GM23338 (cell line): ENCODE measurements at regions not wholly inside any gene's neighbourhood (a gene's known extent, or its start where the extent isn't known, plus 50 kb on each side); places are given as distances from the start of the nearest gene placed in this dataset.

ENCODE experiments used
- ATAC-seq: fragments of 200-7000 bp; cut with Tn5 transposase; 3 replicates; pipeline ENCODE4 v1.9.1; 2020
- DNase-seq: peaks from one replicate; pipeline ENCODE4 v3.0.0-alpha.2; 2015; ENCODE audit warnings: low spot score
- H2AFZ ChIP-seq: fragments of 200-600 bp; sonication (generic); 2 replicates; pipeline ENCODE4 v1.8.0; 2016; ENCODE audit warnings: antibody characterized with exemption, mild to moderate bottlenecking, moderate library complexity
- H3F3A ChIP-seq: fragments of 200-600 bp; sonication (generic); replicated peaks from 2 replicates; pipeline ENCODE4 v1.8.0; 2017; ENCODE audit warnings: antibody characterized with exemption, mixed run types, low read depth
- H3K27ac ChIP-seq: fragments of 200-600 bp; sonication (generic); 2 replicates; pipeline ENCODE4 v1.6.1; 2016; ENCODE audit warnings: low read depth
- H3K27me3 ChIP-seq: fragments of 200-600 bp; sonication (generic); 2 replicates; pipeline ENCODE4 v1.8.0; 2016; ENCODE audit warnings: mild to moderate bottlenecking, mixed run types, moderate library complexity; ENCODE audit not compliant: insufficient read depth
- H3K36me3 ChIP-seq: fragments of 200-600 bp; sonication (generic); 2 replicates; pipeline ENCODE4 v1.8.0; 2016; ENCODE audit warnings: mild to moderate bottlenecking; ENCODE audit not compliant: insufficient read depth
- H3K4me1 ChIP-seq: fragments of 200-600 bp; sonication (generic); 2 replicates; pipeline ENCODE4 v1.8.0; 2016; ENCODE audit warnings: mild to moderate bottlenecking, moderate library complexity; ENCODE audit not compliant: insufficient read depth
- H3K4me2 ChIP-seq: fragments of 200-600 bp; sonication (generic); 2 replicates; pipeline ENCODE4 v1.7.1; 2017; ENCODE audit warnings: mixed run types
- H3K4me3 ChIP-seq: fragments of 200-600 bp; sonication (generic); 2 replicates; pipeline ENCODE4 v1.6.1; 2016; ENCODE audit warnings: mixed run types
- H3K79me2 ChIP-seq: fragments of 200-600 bp; sonication (generic); replicated peaks from 2 replicates; pipeline ENCODE4 v1.8.0; 2017; ENCODE audit warnings: mild to moderate bottlenecking; ENCODE audit not compliant: insufficient read depth
- H3K9me2 ChIP-seq: fragments of 200-600 bp; sonication (generic); 2 replicates; pipeline ENCODE4 v1.8.0; 2017; ENCODE audit not compliant: insufficient read depth
- H4K20me1 ChIP-seq: fragments of 200-600 bp; sonication (generic); replicated peaks from 2 replicates; pipeline ENCODE4 v1.8.0; 2017; ENCODE audit warnings: mild to moderate bottlenecking; ENCODE audit not compliant: insufficient read depth
- H3K27ac Mint-ChIP-seq: 2 replicates; pipeline ENCODE4 v1.8.0; 2020; ENCODE audit warnings: inconsistent platforms, mild to moderate bottlenecking, moderate library complexity, mixed read lengths
- H3K27me3 Mint-ChIP-seq: 3 replicates; pipeline ENCODE4 v1.8.0; 2022; ENCODE audit warnings: low read depth, mild to moderate bottlenecking, moderate library complexity, mixed read lengths, inconsistent platforms; ENCODE audit not compliant: insufficient read depth, poor library complexity
- H3K36me3 Mint-ChIP-seq: 3 replicates; pipeline ENCODE4 v1.8.0; 2021; ENCODE audit warnings: low read depth, mild to moderate bottlenecking, inconsistent platforms, moderate library complexity, mixed read lengths
- H3K4me1 Mint-ChIP-seq: 3 replicates; pipeline ENCODE4 v1.8.0; 2020; ENCODE audit warnings: mild to moderate bottlenecking, inconsistent platforms, mixed read lengths
- H3K4me3 Mint-ChIP-seq: 3 replicates; pipeline ENCODE4 v1.8.0; 2021; ENCODE audit warnings: moderate library complexity, mild to moderate bottlenecking, inconsistent platforms, mixed read lengths
- H3K9me3 Mint-ChIP-seq: 3 replicates; pipeline ENCODE4 v1.8.0; 2020; ENCODE audit warnings: moderate library complexity, mild to moderate bottlenecking, inconsistent platforms, mixed read lengths
- CTCF ChIP-seq, 2 experiments: fragments of 200-600 bp in 1 of 2; sonication (generic) in 1 of 2; conservative IDR thresholded peaks; 2 replicates each; pipeline versions ENCODE4 v1.5.1 to v1.6.1; 2016 to 2017; ENCODE audit warnings: antibody characterized with exemption in 2 of 2, low read depth in 2 of 2, mild to moderate bottlenecking in 2 of 2, moderate library complexity in 1 of 2
- ETS1 ChIP-seq: IDR thresholded peaks from 2 replicates; pipeline ENCODE4 v1.6.1; 2016; ENCODE audit warnings: antibody characterized with exemption
- EZH2 ChIP-seq: fragments of 200-600 bp; sonication (generic); IDR thresholded peaks from one replicate; pipeline ENCODE4 v1.8.0; 2017; ENCODE audit warnings: antibody characterized with exemption, mild to moderate bottlenecking, low read depth; ENCODE audit not compliant: unreplicated experiment
- EZH2phosphoT487 ChIP-seq: fragments of 200-600 bp; sonication (generic); IDR thresholded peaks from one replicate; pipeline ENCODE4 v1.8.1; 2018; ENCODE audit warnings: antibody characterized with exemption; ENCODE audit not compliant: unreplicated experiment
- NANOG ChIP-seq: IDR thresholded peaks from 2 replicates; pipeline ENCODE4 v1.6.1; 2016; ENCODE audit warnings: antibody characterized with exemption, borderline replicate concordance
- REST ChIP-seq: IDR thresholded peaks from one replicate; pipeline ENCODE4 v1.6.1; 2018; ENCODE audit warnings: antibody characterized with exemption; ENCODE audit not compliant: unreplicated experiment
- ZNF462 ChIP-seq: fragments of 250-450 bp; sonication (Bioruptor Pico); IDR thresholded peaks from 2 replicates; pipeline ENCODE4 v1.5.0; 2020; ENCODE audit warnings: mild to moderate bottlenecking, moderate library complexity

- no peak for ATAC-seq
- Histone ChIP-seq H3K4me3 (no peak overlapping the region), H3F3A (no peaks in the 10 kb centered on the region), H3K79me2 (no peaks in the 10 kb centered on the region), H3K27ac (no peak overlapping the region), H3K36me3 (no peaks in the 10 kb centered on the region), H4K20me1 (no peaks in the 10 kb centered on the region), H2AFZ (no peak overlapping the region), H3K4me1 (no peaks in the 10 kb centered on the region), H3K4me2 (no peak overlapping the region), H3K27me3 (no peaks in the 10 kb centered on the region), H3K9me2 (no peaks in the 10 kb centered on the region)
- TF ChIP-seq EZH2phosphoT487: no peak
- no peak for TF ChIP-seq ZNF462 (CRISPR knock-in tag)
- no peak for TF ChIP-seq NANOG
- TF ChIP-seq ETS1: no peak
- DNase-seq: no peak
- no peaks in the 10 kb centered on the region for H3K27me3 Mint-ChIP-seq
- no peak overlapping the region for H3K27ac Mint-ChIP-seq
- H3K36me3 Mint-ChIP-seq: no peaks in the 10 kb centered on the region
- H3K9me3 Mint-ChIP-seq: no peaks in the 10 kb centered on the region
- H3K4me1 Mint-ChIP-seq: no peaks in the 10 kb centered on the region
- H3K4me3 Mint-ChIP-seq: no peak overlapping the region
Observed at GRCh38 chr12:60535363-60535762, 939.5 kb downstream of the SLC16A7 start.

GRCh38 chr12:60539592-60539991 lies 943.8 kb downstream of the SLC16A7 start:
- no peak overlapping the region for H3K27ac ChIP-seq
- no peaks in the 10 kb centered on the region for H3K4me1 ChIP-seq
- no peaks in the 10 kb centered on the region for H4K20me1 ChIP-seq
- no peaks in the 10 kb centered on the region for H3K36me3 Mint-ChIP-seq
- no peak overlapping the region for H3K4me3 ChIP-seq
- no peaks in the 10 kb centered on the region for H3K27me3 Mint-ChIP-seq
- no peak overlapping the region for H3K4me3 Mint-ChIP-seq
- DNase-seq (no peak), ATAC-seq (no peak)
- no peaks in the 10 kb centered on the region for H3K4me1 Mint-ChIP-seq
- H3K79me2 ChIP-seq: no peaks in the 10 kb centered on the region
- H3F3A ChIP-seq: no peaks in the 10 kb centered on the region
- H3K27ac Mint-ChIP-seq: no peak overlapping the region
- H3K27me3 ChIP-seq: no peaks in the 10 kb centered on the region
- no peaks in the 10 kb centered on the region for H3K36me3 ChIP-seq
- no peak overlapping the region for H3K4me2 ChIP-seq
- H3K9me3 Mint-ChIP-seq: no peaks in the 10 kb centered on the region
- no peak overlapping the region for H2AFZ ChIP-seq
- H3K9me2 ChIP-seq: no peaks in the 10 kb centered on the region
- TF ChIP-seq CTCF (conservative IDR thresholded peaks at IDR 0.05; ENCODE audit: low read depth in 2 of 2): no peak
- TF ChIP-seq EZH2: no peak
- TF ChIP-seq REST: no peak
- no peak for TF ChIP-seq ETS1
